Panc1 (cell line): ENCODE measurements at regions not wholly inside any gene's neighbourhood (a gene's known extent, or its start where the extent isn't known, plus 50 kb on each side); places are given as distances from the start of the nearest gene placed in this dataset.

Source experiments
- POLR2AphosphoS5 ChIP-seq: IDR thresholded peaks from 2 replicates; pipeline ENCODE4 v1.6.1; 2012; ENCODE audit warnings: mild to moderate bottlenecking, low read depth, low read length, moderate library complexity
- SIN3A ChIP-seq: IDR thresholded peaks from 2 replicates; pipeline ENCODE4 v1.6.1; 2012; ENCODE audit warnings: low read depth, mild to moderate bottlenecking, low read length, moderate library complexity, borderline replicate concordance; ENCODE audit not compliant: insufficient read depth
- TCF7L2 ChIP-seq: IDR thresholded peaks from 2 replicates; pipeline ENCODE4 v1.6.1; 2011; ENCODE audit warnings: mild to moderate bottlenecking, low read depth, low read length, inconsistent platforms
- TF ChIP-seq, protein P1 (sequence below), 2 experiments: IDR thresholded peaks; 2 replicates each; pipeline ENCODE4 v1.6.1; 2011 to 2012; ENCODE audit warnings: low read depth in 2 of 2, control low read depth in 1 of 2, low read length in 1 of 2, mild to moderate bottlenecking in 1 of 2, moderate library complexity in 1 of 2; ENCODE audit not compliant: insufficient read depth in 1 of 2
- TF ChIP-seq, protein P2 (sequence below): fragments of 450-650 bp; IDR thresholded peaks from 2 replicates; pipeline ENCODE4 v1.5.1; 2017; ENCODE audit warnings: mild to moderate bottlenecking

DNA sequence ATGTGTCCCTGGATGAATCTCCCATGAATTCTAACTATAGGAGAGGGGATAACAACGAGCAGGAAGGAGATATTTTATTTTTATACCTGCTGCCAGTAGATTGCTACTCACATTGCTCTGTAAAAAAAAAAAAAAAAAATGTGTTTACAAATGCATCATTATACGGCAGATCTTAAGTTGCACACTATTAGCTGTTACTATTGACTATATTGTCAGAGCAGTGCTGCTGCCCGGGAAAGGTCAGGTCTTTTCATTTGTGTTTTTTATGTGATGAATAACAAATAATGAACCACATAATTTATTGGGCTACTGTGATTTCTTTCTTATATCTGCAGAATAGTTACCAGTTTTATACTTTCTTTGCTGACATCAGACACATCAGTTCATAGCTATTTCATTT is 393.3 kb downstream of the C6orf118 start:
- TF ChIP-seq, protein P1, sequence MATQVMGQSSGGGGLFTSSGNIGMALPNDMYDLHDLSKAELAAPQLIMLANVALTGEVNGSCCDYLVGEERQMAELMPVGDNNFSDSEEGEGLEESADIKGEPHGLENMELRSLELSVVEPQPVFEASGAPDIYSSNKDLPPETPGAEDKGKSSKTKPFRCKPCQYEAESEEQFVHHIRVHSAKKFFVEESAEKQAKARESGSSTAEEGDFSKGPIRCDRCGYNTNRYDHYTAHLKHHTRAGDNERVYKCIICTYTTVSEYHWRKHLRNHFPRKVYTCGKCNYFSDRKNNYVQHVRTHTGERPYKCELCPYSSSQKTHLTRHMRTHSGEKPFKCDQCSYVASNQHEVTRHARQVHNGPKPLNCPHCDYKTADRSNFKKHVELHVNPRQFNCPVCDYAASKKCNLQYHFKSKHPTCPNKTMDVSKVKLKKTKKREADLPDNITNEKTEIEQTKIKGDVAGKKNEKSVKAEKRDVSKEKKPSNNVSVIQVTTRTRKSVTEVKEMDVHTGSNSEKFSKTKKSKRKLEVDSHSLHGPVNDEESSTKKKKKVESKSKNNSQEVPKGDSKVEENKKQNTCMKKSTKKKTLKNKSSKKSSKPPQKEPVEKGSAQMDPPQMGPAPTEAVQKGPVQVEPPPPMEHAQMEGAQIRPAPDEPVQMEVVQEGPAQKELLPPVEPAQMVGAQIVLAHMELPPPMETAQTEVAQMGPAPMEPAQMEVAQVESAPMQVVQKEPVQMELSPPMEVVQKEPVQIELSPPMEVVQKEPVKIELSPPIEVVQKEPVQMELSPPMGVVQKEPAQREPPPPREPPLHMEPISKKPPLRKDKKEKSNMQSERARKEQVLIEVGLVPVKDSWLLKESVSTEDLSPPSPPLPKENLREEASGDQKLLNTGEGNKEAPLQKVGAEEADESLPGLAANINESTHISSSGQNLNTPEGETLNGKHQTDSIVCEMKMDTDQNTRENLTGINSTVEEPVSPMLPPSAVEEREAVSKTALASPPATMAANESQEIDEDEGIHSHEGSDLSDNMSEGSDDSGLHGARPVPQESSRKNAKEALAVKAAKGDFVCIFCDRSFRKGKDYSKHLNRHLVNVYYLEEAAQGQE (IDR thresholded peaks at IDR 0.05; ENCODE audit: insufficient read depth in 1 of 2, low read depth in 2 of 2, low read length in 1 of 2), result no peak
- TF ChIP-seq, protein P2, sequence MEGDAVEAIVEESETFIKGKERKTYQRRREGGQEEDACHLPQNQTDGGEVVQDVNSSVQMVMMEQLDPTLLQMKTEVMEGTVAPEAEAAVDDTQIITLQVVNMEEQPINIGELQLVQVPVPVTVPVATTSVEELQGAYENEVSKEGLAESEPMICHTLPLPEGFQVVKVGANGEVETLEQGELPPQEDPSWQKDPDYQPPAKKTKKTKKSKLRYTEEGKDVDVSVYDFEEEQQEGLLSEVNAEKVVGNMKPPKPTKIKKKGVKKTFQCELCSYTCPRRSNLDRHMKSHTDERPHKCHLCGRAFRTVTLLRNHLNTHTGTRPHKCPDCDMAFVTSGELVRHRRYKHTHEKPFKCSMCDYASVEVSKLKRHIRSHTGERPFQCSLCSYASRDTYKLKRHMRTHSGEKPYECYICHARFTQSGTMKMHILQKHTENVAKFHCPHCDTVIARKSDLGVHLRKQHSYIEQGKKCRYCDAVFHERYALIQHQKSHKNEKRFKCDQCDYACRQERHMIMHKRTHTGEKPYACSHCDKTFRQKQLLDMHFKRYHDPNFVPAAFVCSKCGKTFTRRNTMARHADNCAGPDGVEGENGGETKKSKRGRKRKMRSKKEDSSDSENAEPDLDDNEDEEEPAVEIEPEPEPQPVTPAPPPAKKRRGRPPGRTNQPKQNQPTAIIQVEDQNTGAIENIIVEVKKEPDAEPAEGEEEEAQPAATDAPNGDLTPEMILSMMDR, result no peak
- no peak for TF ChIP-seq POLR2AphosphoS5
- TF ChIP-seq SIN3A, result no peak
- no peak for TF ChIP-seq TCF7L2
